CD14-positive monocyte (primary cell): ENCODE measurements at regions not wholly inside any gene's neighbourhood (a gene's known extent, or its start where the extent isn't known, plus 50 kb on each side); places are given as distances from the start of the nearest gene placed in this dataset.
A peak's percentile ranks its signal among the peaks of the same experiment; 100 is the strongest.

Experiments used
- DNase-seq, 3 donors: peaks; one replicate each; pipeline ENCODE4 v3.0.0-alpha.2; 2011 to 2022
- H2AFZ ChIP-seq: 2 replicates; pipeline ENCODE4 v1.6.0; 2012; ENCODE audit warnings: mild to moderate bottlenecking, low read depth, low read length, inconsistent platforms; ENCODE audit not compliant: insufficient read depth, poor library complexity, severe bottlenecking
- H3K27ac ChIP-seq, 2 donors: 1 replicate in 1 of 2; 2 replicates in 1 of 2; pipeline ENCODE4 v1.5.1; 2012 to 2013; ENCODE audit warnings: low read length in 2 of 2, control low read depth in 1 of 2, inconsistent platforms in 1 of 2, low read depth in 1 of 2, mild to moderate bottlenecking in 1 of 2
- H3K27me3 ChIP-seq, 2 donors: one replicate each; pipeline versions ENCODE4 v1.6.0 to v1.6.1; 2011 to 2013; ENCODE audit warnings: low read length in 2 of 2; ENCODE audit not compliant: control insufficient read depth in 2 of 2, insufficient read depth in 2 of 2
- H3K36me3 ChIP-seq, 2 donors: replicated peaks in 1 of 2; 1 replicate in 1 of 2; 2 replicates in 1 of 2; pipeline versions ENCODE4 v1.5.1 to v1.6.1; 2012 to 2013; ENCODE audit warnings: low read length in 2 of 2, control low read depth in 1 of 2, inconsistent platforms in 1 of 2, mild to moderate bottlenecking in 1 of 2; ENCODE audit not compliant: insufficient read depth in 2 of 2, control insufficient read depth in 1 of 2
- H3K4me1 ChIP-seq, 2 donors: 1 replicate in 1 of 2; 2 replicates in 1 of 2; pipeline versions ENCODE4 v1.5.1 to v1.6.1; 2012 to 2013; ENCODE audit warnings: low read length in 2 of 2, control low read depth in 1 of 2, inconsistent platforms in 1 of 2, mild to moderate bottlenecking in 1 of 2, moderate library complexity in 1 of 2; ENCODE audit not compliant: insufficient read depth in 2 of 2, control insufficient read depth in 1 of 2
- H3K4me2 ChIP-seq: replicated peaks from 2 replicates; pipeline ENCODE3; 2012; ENCODE audit warnings: low read length, moderate library complexity, mild to moderate bottlenecking; ENCODE audit not compliant: poor library complexity, severe bottlenecking; ENCODE audit errors: extremely low read depth
- H3K4me3 ChIP-seq, 3 experiments: fragments of 200-600 bp in 1 of 3; sonication (generic) in 1 of 3; replicated peaks in 1 of 3; 1 replicate in 2 of 3; 2 replicates in 1 of 3; pipeline ENCODE4 v1.5.1; 2011 to 2013; ENCODE audit warnings: low read length in 3 of 3, mild to moderate bottlenecking in 3 of 3, control low read depth in 2 of 3, low read depth in 2 of 3, inconsistent platforms in 1 of 3, moderate library complexity in 1 of 3
- H3K79me2 ChIP-seq: 2 replicates; pipeline ENCODE4 v1.6.0; 2012; ENCODE audit warnings: mild to moderate bottlenecking, control low read depth, inconsistent platforms, low read length, moderate library complexity; ENCODE audit not compliant: insufficient read depth
- H3K9ac ChIP-seq: 2 replicates; pipeline ENCODE4 v1.6.0; 2017; ENCODE audit warnings: low read length, mild to moderate bottlenecking; ENCODE audit not compliant: insufficient read depth, poor library complexity, severe bottlenecking
- H3K9me3 ChIP-seq, 2 donors: replicated peaks in 1 of 2; 1 replicate in 1 of 2; 2 replicates in 1 of 2; pipeline versions ENCODE4 v1.5.1 to v1.6.1; 2012 to 2013; ENCODE audit warnings: low read length in 2 of 2, control low read depth in 1 of 2; ENCODE audit not compliant: control insufficient read depth in 1 of 2, insufficient read depth in 1 of 2
- H4K20me1 ChIP-seq: 2 replicates; pipeline ENCODE4 v1.6.0; 2012; ENCODE audit warnings: mild to moderate bottlenecking, low read length, control low read depth, moderate library complexity; ENCODE audit not compliant: insufficient read depth
- H3K27ac Mint-ChIP-seq, 7 donors: one replicate each; pipeline ENCODE4 v1.8.0; 2020; ENCODE audit warnings: mild to moderate bottlenecking in 7 of 7, mixed read lengths in 7 of 7, moderate library complexity in 6 of 7, inconsistent platforms in 2 of 7
- H3K27me3 Mint-ChIP-seq, 3 donors: one replicate each; pipeline ENCODE4 v1.8.0; 2021 to 2022; ENCODE audit warnings: low read depth in 3 of 3, mild to moderate bottlenecking in 3 of 3, mixed read lengths in 3 of 3, moderate library complexity in 3 of 3, inconsistent platforms in 1 of 3
- H3K36me3 Mint-ChIP-seq, 2 donors: one replicate each; pipeline ENCODE4 v1.8.0; 2020; ENCODE audit warnings: mixed read lengths in 2 of 2, inconsistent platforms in 1 of 2, mild to moderate bottlenecking in 1 of 2
- H3K4me1 Mint-ChIP-seq: one replicate; pipeline ENCODE4 v1.8.0; 2020; ENCODE audit warnings: mild to moderate bottlenecking, mixed read lengths
- H3K4me3 Mint-ChIP-seq, 2 donors: one replicate each; pipeline ENCODE4 v1.8.0; 2020; ENCODE audit warnings: mild to moderate bottlenecking in 2 of 2, mixed read lengths in 2 of 2, moderate library complexity in 1 of 2
- H3K9me3 Mint-ChIP-seq, 7 donors: one replicate each; pipeline ENCODE4 v1.8.0; 2020 to 2022; ENCODE audit warnings: mixed read lengths in 7 of 7, mild to moderate bottlenecking in 6 of 7, moderate library complexity in 6 of 7, inconsistent platforms in 2 of 7
- CTCF ChIP-seq: fragments of 200-600 bp; IDR thresholded peaks from one replicate; pipeline ENCODE4 v1.8.0; 2022; ENCODE audit warnings: antibody characterized with exemption, mild to moderate bottlenecking
- WGBS: methylation state at CpG from one replicate; pipeline ENCODE4 v1.1.5; 2013; ENCODE audit warnings: missing lambda C conversion rate; ENCODE audit not compliant: insufficient coverage; 5-methylcytosine and 5-hydroxymethylcytosine counted together
- intact Hi-C, 2 donors: fragments of 100-400 bp; cut with micrococcal nuclease; formaldehyde crosslinking; loops; one replicate each; pipeline versions ENCODE4 v1.15.0 to v1.15.1; 2023

- Histone ChIP-seq H3K36me3 (no peaks in the 10 kb centered on the region), H2AFZ (no peak overlapping the region), H3K27me3 (no peaks in the 10 kb centered on the region), H4K20me1 (no peaks in the 10 kb centered on the region), H3K4me2 (no peak overlapping the region), H3K4me3 (no peak overlapping the region), H3K9me3 (no peaks in the 10 kb centered on the region), H3K4me1 (no peaks in the 10 kb centered on the region), H3K79me2 (no peaks in the 10 kb centered on the region), H3K27ac (no peak overlapping the region), H3K9ac (no peak overlapping the region)
- peaks cover 2 to 7% (median 5%) of the 10 kb centered on the region in 7 donors for H3K9me3 Mint-ChIP-seq
- H3K4me3 Mint-ChIP-seq = no peak overlapping the region
- TF ChIP-seq CTCF = no peak
- no peaks in the 10 kb centered on the region for H3K4me1 Mint-ChIP-seq
- no peak overlapping the region for H3K27ac Mint-ChIP-seq
- DNase-seq = no peak
- WGBS = 80% methylated on average over 1 of the region's 3 CpGs
- intact Hi-C loops = no loop called here
- no peaks in the 10 kb centered on the region for H3K27me3 Mint-ChIP-seq
- H3K36me3 Mint-ChIP-seq = no peaks in the 10 kb centered on the region
Observed at GRCh38 chr18:39487932-39488331, 1922.3 kb upstream of the CELF4 start.

GRCh38 chr18:39486268-39486667 lies 1920.7 kb upstream of the CELF4 start:
- Histone ChIP-seq H3K27ac (no peak overlapping the region), H3K4me2 (no peak overlapping the region), H3K79me2 (no peaks in the 10 kb centered on the region), H3K36me3 (no peaks in the 10 kb centered on the region), H3K27me3 (no peaks in the 10 kb centered on the region), H3K9me3 (no peaks in the 10 kb centered on the region), H3K4me3 (no peak overlapping the region), H2AFZ (no peak overlapping the region), H3K9ac (no peak overlapping the region), H4K20me1 (no peaks in the 10 kb centered on the region), H3K4me1 (no peaks in the 10 kb centered on the region)
- WGBS = no CpG with 5 or more reads among the region's 3 CpGs
- Mint-ChIP-seq H3K4me1 (no peaks in the 10 kb centered on the region), H3K36me3 (no peaks in the 10 kb centered on the region), H3K27ac (peak overlapping the region in 1 of 7 donors; percentile 31), H3K9me3 (peaks cover 0 to 6% (median 3%) of the 10 kb centered on the region in 7 donors), H3K4me3 (no peak overlapping the region), H3K27me3 (no peaks in the 10 kb centered on the region)
- DNase-seq = no peak
- no peak for TF ChIP-seq CTCF
- intact Hi-C loops = no loop called here
